IPS-NIHi7 (cell line): ENCODE measurements at regions not wholly inside any gene's neighbourhood (a gene's known extent, or its start where the extent isn't known, plus 50 kb on each side); places are given as distances from the start of the nearest gene placed in this dataset.
"Not testable (repeated sequence)": the region's sequence is repeated elsewhere in the genome, so short reads cannot be mapped to it uniquely, and the experiment has no call there.

Source experiments
- DNase-seq: peaks from one replicate; pipeline ENCODE4 v3.0.0; 2012; ENCODE audit warnings: mixed read lengths; ENCODE audit errors: extremely low spot score

DNA sequence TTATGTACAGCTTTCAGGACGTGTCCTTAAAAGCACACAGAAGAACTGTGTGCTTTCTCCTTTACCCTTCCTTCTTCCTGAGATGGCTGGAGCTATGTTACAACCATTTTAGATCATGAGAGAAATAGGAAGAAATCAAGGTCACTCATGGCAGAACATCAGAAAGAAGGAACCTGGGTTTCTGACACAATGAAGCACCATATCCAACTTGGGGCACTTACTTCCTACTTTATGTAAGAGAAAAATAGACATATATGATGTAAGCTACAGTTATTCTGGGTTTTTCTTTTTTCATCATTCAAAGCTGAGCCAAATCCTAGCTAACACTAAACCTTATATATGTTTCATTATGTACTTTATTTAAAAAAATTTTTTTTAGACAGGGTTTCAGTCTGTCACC is 79.5 kb downstream of the FAM161A start:
- no peak for DNase-seq

DNA sequence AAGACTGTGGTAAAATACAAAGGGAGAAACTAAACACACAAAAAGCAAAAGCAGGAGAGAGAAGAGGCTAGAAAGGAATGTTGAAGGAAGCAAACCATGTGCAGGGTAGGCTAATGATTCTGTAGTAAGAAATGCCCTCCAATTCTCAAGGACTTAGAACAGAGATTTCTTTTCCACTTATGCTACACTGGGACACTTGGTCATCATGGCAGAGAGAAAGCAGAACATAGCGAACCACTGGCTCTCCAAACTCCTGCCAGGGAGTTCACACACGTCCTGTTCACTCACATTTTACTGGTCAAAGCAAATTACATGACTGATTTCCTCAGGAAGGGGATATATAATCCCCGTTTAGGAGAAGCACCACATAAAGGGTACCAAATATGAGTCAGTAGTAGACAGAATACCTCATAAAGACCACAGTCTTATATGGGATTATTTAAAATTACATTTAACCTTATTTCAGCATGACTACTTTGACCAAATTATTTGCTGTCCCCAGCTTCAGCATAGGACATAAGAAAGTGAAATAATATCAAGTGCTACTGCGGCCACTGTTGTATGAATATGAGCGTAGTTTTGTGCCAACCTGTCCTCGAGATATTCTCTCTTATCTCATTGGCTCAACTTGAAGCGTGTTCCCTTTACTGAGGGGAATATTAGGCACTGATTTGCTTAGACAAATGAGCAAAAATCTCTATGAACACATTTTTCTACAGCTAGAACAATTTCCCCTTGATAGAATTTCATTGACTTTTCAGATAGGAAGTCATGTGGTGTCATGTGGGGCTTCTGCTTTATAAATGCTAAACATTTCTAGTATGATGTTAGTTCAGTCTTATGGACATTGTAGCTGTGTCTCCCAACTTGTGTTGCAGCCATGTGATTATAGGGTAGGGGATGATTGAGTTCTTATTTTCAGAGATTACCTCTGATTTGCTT is 81.7 kb downstream of the FAM161A start:
- no peak for DNase-seq

- DNase-seq = no peak
Observed at GRCh38 chr2:61770746-61771145, 83.1 kb downstream of the FAM161A start.

GRCh38 chr2:61770298-61770697 is 83.6 kb downstream of the FAM161A start:
- DNase-seq = no peak

DNA sequence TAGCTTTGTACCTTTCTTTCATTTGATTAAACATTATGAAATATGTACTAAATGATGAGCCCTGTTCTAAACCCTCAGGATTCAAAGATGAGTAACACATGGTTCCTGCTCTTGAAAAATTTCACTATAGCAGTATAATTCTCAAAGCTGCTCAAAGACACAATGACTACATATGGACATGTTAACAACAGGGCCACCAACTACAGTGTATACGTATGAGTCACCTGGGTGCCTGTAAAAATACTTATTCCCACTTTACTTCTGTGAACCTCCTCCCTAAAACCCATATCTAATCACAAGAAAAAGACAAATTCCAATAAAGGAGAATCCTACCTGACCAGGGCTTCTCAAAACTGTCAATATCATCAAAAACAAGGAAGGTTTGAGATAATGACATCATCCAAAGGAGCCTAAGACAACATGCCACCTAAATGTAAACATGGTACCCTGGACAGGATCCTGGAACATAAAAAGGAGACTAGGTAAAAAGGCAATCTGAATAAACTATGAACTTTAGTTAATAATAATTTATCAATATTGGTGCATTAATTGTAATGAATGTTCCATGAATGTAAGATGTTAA is 84.7 kb downstream of the FAM161A start:
- no peak for DNase-seq

- peak; percentile 97 for DNase-seq
Observed at GRCh38 chr2:61764035-61764800, 89.6 kb downstream of the FAM161A start.

DNA sequence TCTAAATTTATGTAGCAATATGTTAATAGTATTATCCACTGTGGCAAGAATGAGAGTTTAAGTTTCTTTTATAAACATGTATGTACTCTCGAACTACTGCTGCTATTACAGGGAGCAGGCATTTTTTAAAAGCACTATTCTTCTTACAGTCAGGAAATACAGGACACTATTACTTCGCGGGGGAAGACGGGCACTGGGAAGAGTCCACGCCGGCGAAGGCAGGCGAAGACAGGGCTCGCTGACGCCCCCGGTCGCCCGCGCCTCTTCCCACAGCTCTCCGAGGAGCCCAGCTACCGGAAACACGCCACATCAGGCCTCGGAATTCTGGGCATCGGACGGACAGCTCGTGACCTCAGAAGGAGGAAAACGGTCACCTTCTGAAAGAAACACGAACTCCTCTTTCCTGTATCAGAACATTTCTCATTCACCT is 90.2 kb downstream of the FAM161A start:
- peak; percentile 66 for DNase-seq

DNA sequence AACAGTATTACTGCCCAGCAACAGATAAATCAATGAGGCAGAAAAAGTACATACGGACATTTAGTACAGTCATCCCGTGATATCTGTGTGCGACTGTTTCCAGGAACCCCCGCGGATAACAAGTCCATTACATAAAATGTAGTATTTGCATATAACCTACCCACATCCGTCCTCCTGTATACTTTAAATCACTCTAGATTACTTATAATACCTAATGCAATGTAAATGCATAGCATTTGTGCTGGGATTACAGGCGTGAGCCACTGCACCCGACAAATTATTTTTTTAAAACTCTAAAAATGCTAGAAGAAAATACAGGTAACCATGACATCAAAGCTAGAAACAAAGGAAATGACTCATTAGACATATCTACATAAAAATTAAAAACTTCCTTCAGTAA is 91.6 kb downstream of the FAM161A start:
- DNase-seq = no peak

DNA sequence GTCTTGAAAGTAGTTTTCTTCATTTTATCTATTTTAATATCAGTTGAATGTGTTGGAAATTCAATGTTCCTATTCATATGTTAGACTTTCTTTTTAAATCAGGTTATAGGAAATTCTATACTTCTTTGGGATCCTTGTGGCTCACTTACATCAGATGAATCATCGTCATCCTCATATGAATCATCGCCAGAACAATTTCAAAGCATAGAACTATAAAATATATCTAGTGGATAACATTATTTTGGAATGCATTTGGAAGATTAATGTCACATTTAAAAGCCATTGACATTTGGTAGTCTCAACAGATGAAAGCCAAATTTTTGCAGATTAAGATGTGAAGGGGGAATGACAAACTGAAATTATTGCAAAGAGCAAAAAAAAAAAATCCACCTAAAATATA is 94.1 kb downstream of the FAM161A start:
- no peak for DNase-seq

- DNase-seq = no peak
Observed at GRCh38 chr2:61759005-61759404, 94.9 kb downstream of the FAM161A start.

DNA sequence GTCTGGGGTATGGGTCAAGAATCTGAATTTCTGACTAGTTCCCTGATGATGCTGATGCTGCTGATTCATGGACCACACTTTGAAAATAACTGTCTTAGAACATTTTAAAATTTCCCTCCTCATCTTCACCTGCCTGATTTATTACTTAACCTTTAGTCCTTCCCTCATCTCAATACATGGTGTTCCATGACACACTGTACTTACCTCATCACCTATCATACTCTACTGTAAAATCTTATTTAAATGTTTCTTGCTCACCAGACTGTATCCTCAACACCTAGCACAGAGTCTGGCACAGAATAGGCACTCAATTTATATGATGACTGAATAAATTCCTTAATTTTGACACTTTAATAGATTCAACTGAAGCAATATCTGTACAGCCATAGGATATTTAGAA is 95.7 kb downstream of the FAM161A start:
- DNase-seq = no peak

GRCh38 chr2:61753512-61753911 is 100.3 kb downstream of the FAM161A start:
- DNase-seq = no peak

GRCh38 chr2:61750624-61751023 is 103.2 kb downstream of the FAM161A start:
- no peak for DNase-seq

DNA sequence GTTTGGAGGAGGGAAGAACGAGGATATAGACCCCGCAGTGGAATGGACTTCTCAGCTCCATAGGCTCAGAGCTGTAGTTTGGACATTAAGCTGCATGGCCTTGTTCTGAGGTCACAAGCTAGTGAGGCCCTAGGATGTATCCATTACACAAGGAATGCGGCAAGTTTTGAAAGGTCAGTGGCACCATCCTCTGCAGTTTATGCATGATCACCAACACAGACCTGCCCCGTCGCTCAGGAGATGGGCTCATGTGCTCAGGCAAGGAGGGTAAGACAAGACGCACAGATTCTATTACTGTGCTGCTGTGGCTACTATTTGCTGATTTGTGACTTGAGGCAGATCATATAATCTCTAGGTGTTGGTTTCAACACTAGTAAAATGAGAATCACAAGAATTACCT is 110.9 kb downstream of the FAM161A start:
- DNase-seq = no peak

DNA sequence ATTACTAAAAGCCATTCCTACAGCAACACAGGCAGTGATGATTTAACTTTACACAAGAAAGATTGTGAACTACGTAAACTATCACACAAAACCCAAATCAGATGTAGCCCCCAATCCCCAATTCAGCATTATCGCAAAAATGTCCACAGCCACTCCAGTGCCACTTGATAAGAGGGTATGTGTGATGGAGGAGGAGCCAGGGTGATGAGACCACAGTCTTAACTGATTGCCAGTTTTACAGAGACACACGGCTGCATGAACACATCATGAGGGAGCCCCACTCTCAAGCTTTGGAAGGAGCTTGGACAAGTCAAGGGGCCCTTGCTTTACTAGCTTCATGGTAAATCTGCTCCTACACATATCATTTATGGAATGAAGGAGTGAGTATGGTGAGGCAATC is 116.0 kb downstream of the FAM161A start:
- DNase-seq = no peak

DNA sequence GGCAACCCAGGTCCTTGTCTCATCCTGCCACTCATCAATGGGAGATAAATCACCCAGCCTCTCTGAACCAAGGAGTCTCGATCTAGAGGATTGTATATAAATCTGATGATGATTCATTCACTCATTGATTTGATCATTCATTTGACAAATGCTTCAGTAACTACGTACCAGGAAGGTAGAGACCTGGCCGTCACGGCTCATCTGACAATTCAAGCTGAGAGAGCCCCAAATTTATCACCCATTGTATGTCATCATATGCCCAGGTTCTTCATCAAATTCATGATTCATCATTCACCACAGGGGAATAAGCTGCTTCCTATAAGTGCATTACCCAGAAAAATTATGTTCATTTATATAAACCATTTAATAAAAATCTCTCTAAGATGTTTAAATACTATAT is 116.9 kb downstream of the FAM161A start:
- no peak for DNase-seq

DNA sequence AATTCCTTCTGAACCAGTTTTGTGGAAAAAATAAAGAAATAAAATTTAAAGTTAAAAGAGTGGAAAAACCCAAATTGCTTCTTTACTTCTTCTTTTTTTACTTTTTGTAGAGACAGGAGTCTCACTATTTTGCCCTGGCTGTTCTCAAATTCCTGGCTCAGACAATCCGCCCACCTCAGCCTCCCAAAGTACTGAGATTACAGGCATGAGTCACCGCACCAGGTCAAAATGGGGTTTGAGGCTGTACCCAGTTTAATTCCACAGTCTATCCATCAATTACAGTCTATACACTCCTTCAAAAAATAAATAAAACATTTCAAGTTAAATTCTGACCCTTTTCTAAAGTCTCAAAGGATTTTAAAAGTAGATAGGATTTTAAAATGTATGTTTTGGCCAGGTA is 120.3 kb downstream of the FAM161A start:
- no peak for DNase-seq

- no peak for DNase-seq
Observed at GRCh38 chr2:61732787-61733186, 121.1 kb downstream of the FAM161A start.

DNA sequence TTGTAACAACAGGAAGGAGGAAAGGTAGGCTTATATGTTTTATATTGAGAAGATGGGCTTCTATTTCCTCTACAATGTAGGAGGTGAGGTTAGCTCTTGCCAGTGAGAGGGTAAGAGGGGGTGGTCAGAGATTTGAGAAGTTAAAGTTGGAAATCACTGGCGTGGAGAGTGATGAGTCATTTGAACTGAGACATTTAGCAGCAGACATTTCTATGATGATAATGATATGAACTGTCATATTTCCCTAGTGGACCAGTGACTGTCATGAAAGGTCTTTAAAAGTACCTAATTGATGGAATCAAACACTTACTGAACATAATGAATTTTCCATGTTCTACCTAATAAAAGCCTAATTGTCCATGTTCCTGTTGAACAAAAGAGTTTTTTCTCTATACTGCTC is 126.1 kb downstream of the FAM161A start:
- no peak for DNase-seq

DNA sequence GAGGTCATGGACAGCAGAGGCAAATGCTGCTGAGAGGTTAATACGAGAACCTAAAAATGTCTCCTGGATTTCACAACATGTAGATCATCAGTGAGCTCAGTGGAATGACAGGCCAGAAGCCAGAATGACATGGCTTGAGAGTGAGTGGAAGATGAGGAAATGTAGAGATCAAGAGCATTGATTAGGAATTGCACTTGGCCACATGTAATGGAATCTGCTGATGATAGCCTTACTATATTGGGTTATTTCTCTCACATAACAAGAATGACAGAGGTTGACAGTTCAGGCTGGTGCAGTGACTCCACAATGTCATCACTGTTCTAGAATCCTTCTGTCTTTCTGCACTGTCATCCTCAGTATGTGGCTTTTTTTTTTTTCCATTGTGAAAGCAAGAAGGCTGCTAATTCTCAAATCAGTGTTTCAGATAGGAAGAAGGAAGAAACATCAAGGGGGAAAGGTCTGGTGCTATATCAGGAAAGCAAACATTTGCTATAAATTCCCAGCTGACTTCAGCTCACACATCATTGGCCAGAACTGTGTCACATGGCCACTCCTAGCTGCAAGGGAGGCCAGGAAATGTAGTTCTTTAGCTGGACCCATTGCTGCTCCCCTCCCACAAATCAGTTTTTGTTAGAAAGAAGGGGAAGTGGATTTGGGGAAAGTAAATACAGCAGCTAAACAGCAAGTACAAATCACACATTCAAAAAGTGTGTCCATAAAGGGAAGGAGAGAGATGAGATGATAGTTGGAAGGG is 127.2 kb downstream of the FAM161A start:
- DNase-seq = no peak

DNA sequence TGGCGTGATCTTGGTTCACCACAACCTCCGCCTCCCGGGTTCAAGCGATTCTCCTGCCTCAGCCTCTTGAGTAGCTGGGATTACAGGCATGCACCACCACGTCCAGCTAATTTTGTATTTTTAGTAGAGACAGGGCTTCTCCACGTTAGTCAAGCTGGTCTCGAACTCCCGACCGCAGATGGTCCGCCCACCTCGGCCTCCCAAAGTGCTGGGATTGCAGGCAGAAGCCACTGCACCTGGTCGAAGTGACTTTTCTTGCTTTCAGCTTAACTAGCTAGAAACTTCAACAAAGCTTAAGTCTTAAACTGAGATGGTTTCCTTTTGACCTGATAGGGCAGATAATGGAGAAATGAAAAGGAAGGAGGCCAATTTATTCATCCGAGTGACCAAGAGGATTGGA is 130.5 kb downstream of the FAM161A start:
- DNase-seq = not testable (repeated sequence)

DNA sequence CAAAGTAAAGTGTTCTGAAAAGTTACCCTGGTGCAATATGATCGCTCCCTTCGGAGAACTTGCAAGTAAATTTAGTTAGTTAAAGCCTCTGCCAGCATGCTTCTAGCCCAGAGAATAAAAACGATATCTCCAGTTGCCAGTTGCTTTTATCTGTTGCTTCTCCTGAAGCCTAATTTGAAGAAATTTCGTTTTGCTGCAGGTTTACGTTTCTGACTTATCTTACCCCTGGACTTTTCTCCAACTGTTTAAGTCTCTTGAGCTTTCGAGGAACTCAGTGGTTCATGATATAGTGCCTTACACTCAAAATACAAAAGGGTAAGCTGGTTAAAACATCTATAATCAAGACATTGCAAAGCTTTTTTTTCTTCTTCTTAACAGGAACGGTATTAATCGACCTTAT is 131.1 kb downstream of the FAM161A start:
- no peak for DNase-seq
